WTC11 (cell line): ENCODE measurements at regions not wholly inside any gene's neighbourhood (a gene's known extent, or its start where the extent isn't known, plus 50 kb on each side); places are given as distances from the start of the nearest gene placed in this dataset.

Source experiments
- CBFB ChIP-seq: sonication (generic); formaldehyde crosslinking; IDR thresholded peaks from 2 replicates; pipeline ENCODE4 v1.8.1; 2022; ENCODE audit warnings: mild to moderate bottlenecking, low read depth, missing genetic modification reagents
- FOXJ3 ChIP-seq: sonication (generic); formaldehyde crosslinking; IDR thresholded peaks from 2 replicates; pipeline ENCODE4 v1.9.0; 2021; ENCODE audit warnings: missing genetic modification reagents, mild to moderate bottlenecking, borderline replicate concordance
- GABPB1 ChIP-seq: sonication (generic); formaldehyde crosslinking; IDR thresholded peaks from 2 replicates; pipeline ENCODE4 v1.8.1; 2023; ENCODE audit warnings: mild to moderate bottlenecking, missing genetic modification reagents
- KAT7 ChIP-seq: sonication (generic); formaldehyde crosslinking; IDR thresholded peaks from 2 replicates; pipeline ENCODE4 v1.8.1; 2023; ENCODE audit warnings: missing genetic modification reagents, mild to moderate bottlenecking, borderline replicate concordance
- ZNF423 ChIP-seq: fragments of 250-450 bp; sonication (Bioruptor Pico); IDR thresholded peaks from 2 replicates; pipeline ENCODE4 v2.1.2; 2022; ENCODE audit warnings: mild to moderate bottlenecking, moderate library complexity
- TF ChIP-seq, protein P1 (sequence below): fragments of 200-600 bp; IDR thresholded peaks from 2 replicates; pipeline ENCODE4 v1.8.0; 2022; ENCODE audit warnings: antibody characterized with exemption
- TF ChIP-seq, protein P2 (sequence below): sonication (generic); formaldehyde crosslinking; conservative IDR thresholded peaks from 2 replicates; pipeline ENCODE4 v1.8.1; 2022; ENCODE audit warnings: mild to moderate bottlenecking, missing genetic modification reagents

DNA sequence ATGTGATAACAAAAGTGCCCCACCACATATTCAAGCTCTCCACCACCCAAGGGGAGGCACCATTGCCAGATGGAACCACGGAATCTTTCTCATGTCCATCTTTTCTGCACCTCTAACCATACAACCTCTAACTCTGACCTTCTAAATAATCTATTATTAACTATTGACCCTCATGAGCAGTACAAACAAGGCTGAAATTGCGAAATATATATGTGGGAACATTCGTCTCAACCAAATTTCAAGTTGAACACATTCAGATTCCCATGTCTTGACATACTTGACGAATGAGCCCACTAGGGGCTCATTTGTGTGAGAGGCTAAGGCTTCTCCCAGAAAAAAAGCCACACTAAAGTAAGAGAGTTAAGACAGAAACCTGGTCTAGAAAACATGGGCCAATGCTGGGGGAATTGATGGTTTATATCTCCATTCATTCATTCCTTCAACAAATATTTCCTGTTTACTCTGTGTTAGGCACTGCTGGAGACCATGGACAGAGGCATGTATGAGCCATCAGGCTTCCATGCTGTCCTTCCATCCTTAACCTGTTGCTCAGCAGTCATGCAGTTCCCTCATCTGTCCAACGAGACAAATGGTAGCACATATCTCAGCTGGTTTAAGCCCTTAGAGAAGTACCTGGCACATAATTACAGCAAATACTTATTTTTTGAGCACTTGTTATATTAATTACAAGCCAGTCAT lies 130.4 kb downstream of the ESM1 start:
- TF ChIP-seq, protein P1, sequence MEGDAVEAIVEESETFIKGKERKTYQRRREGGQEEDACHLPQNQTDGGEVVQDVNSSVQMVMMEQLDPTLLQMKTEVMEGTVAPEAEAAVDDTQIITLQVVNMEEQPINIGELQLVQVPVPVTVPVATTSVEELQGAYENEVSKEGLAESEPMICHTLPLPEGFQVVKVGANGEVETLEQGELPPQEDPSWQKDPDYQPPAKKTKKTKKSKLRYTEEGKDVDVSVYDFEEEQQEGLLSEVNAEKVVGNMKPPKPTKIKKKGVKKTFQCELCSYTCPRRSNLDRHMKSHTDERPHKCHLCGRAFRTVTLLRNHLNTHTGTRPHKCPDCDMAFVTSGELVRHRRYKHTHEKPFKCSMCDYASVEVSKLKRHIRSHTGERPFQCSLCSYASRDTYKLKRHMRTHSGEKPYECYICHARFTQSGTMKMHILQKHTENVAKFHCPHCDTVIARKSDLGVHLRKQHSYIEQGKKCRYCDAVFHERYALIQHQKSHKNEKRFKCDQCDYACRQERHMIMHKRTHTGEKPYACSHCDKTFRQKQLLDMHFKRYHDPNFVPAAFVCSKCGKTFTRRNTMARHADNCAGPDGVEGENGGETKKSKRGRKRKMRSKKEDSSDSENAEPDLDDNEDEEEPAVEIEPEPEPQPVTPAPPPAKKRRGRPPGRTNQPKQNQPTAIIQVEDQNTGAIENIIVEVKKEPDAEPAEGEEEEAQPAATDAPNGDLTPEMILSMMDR = no peak
- TF ChIP-seq FOXJ3 (CRISPR knock-in tag) (no peak), CBFB (no peak), ZNF423 (CRISPR knock-in tag) (no peak), GABPB1 (CRISPR knock-in tag) (no peak), KAT7 (CRISPR knock-in tag) (no peak)
- TF ChIP-seq, protein P2, sequence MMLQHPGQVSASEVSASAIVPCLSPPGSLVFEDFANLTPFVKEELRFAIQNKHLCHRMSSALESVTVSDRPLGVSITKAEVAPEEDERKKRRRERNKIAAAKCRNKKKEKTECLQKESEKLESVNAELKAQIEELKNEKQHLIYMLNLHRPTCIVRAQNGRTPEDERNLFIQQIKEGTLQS (CRISPR knock-in tag) = no peak
